ENCODE measurements at regions not wholly inside any gene's neighbourhood (a gene's known extent, or its start where the extent isn't known, plus 50 kb on each side); places are given as distances from the start of the nearest gene placed in this dataset.

GRCh38 chr2:177020524-177021119 lies 192.0 kb upstream of the HNRNPA3 start:
- H3K4me1 Mint-ChIP-seq (ENCODE audit: low read depth): no peaks in the 10 kb centered on the region
- H3K27me3 Mint-ChIP-seq (ENCODE audit: low read depth): peaks cover 18% of the 10 kb centered on the region
- H3K4me3 Mint-ChIP-seq (ENCODE audit: low read depth): no peak overlapping the region
- intact Hi-C loops (cut with micrococcal nuclease): no loop called here
- no peak overlapping the region for H3K27ac Mint-ChIP-seq
- H3K36me3 Mint-ChIP-seq (ENCODE audit: low read depth): no peaks in the 10 kb centered on the region
- DNase-seq (ENCODE audit: low spot score): no peak
- H3K9me3 Mint-ChIP-seq: no peaks in the 10 kb centered on the region

DNA sequence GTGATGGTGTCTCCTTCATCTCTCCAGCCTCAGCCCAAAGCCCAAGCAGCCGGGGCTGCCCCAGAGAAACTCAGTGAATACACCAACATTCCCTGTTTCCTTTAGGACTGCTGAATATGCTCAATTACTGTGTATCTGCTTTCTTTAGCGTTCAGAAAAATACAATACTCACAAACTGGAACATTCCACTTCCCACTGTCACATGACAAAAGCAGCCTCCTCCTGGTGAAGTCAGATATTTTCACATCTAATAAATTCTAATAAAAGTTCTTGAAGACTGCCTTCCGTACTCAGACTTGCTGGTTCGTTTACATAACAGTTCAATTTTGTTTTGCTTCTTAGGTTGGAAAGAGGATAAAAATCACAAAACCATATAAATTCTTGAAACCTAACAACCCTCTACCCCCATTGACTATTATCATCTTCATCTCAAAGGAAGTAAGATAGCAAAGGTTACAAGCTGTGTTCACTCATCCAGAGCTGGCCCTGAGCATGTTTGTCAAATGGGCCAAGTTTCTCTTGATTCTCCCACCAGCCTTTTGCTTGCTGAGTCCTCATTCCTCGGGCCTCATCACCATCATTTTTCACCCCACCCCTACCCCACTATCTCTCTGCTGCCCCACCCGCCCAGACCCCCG lies 190.8 kb upstream of the HNRNPA3 start:
- DNase-seq (ENCODE audit: low spot score): no peak
- Mint-ChIP-seq H3K36me3 (ENCODE audit: low read depth) (no peaks in the 10 kb centered on the region), H3K4me1 (ENCODE audit: low read depth) (no peaks in the 10 kb centered on the region), H3K9me3 (no peaks in the 10 kb centered on the region), H3K27ac (no peak overlapping the region), H3K4me3 (ENCODE audit: low read depth) (no peak overlapping the region), H3K27me3 (ENCODE audit: low read depth) (peaks cover 24% of the 10 kb centered on the region)
- intact Hi-C loops (cut with micrococcal nuclease): no loop called here

GRCh38 chr2:177024765-177025164 lies 187.8 kb upstream of the HNRNPA3 start:
- Mint-ChIP-seq H3K27ac (no peak overlapping the region), H3K36me3 (ENCODE audit: low read depth) (no peaks in the 10 kb centered on the region), H3K27me3 (ENCODE audit: low read depth) (peaks cover 22% of the 10 kb centered on the region), H3K9me3 (no peaks in the 10 kb centered on the region), H3K4me1 (ENCODE audit: low read depth) (no peaks in the 10 kb centered on the region), H3K4me3 (ENCODE audit: low read depth) (no peak overlapping the region)
- intact Hi-C loops (cut with micrococcal nuclease): no loop called here
- no peak for DNase-seq (ENCODE audit: low spot score)

- H3K27me3 Mint-ChIP-seq (ENCODE audit: low read depth): peaks cover 26% of the 10 kb centered on the region
- H3K4me1 Mint-ChIP-seq (ENCODE audit: low read depth): no peaks in the 10 kb centered on the region
- intact Hi-C loops (cut with micrococcal nuclease): no loop called here
- no peak overlapping the region for H3K4me3 Mint-ChIP-seq (ENCODE audit: low read depth)
- H3K36me3 Mint-ChIP-seq (ENCODE audit: low read depth): no peaks in the 10 kb centered on the region
- H3K27ac Mint-ChIP-seq: no peak overlapping the region
- no peak for DNase-seq (ENCODE audit: low spot score)
- H3K9me3 Mint-ChIP-seq: no peaks in the 10 kb centered on the region
These were observed 186.3 kb upstream of the HNRNPA3 start for GRCh38 chr2:177026253-177026652.

- no peak overlapping the region for H3K27ac Mint-ChIP-seq
- no peak for DNase-seq (ENCODE audit: low spot score)
- no peaks in the 10 kb centered on the region for H3K9me3 Mint-ChIP-seq
- H3K36me3 Mint-ChIP-seq (ENCODE audit: low read depth): no peaks in the 10 kb centered on the region
- H3K4me1 Mint-ChIP-seq (ENCODE audit: low read depth): no peaks in the 10 kb centered on the region
- intact Hi-C loops (cut with micrococcal nuclease): no loop called here
- H3K4me3 Mint-ChIP-seq (ENCODE audit: low read depth): no peak overlapping the region
- peaks cover 29% of the 10 kb centered on the region for H3K27me3 Mint-ChIP-seq (ENCODE audit: low read depth)
These were observed 185.6 kb upstream of the HNRNPA3 start for GRCh38 chr2:177026956-177027355.

GRCh38 chr2:177028296-177028695 lies 184.3 kb upstream of the HNRNPA3 start:
- intact Hi-C loops (cut with micrococcal nuclease): no loop called here
- Mint-ChIP-seq H3K4me3 (ENCODE audit: low read depth) (no peak overlapping the region), H3K36me3 (ENCODE audit: low read depth) (no peaks in the 10 kb centered on the region), H3K27ac (no peak overlapping the region), H3K4me1 (ENCODE audit: low read depth) (no peaks in the 10 kb centered on the region), H3K27me3 (ENCODE audit: low read depth) (peaks cover 33% of the 10 kb centered on the region), H3K9me3 (no peaks in the 10 kb centered on the region)
- DNase-seq (ENCODE audit: low spot score): no peak

DNA sequence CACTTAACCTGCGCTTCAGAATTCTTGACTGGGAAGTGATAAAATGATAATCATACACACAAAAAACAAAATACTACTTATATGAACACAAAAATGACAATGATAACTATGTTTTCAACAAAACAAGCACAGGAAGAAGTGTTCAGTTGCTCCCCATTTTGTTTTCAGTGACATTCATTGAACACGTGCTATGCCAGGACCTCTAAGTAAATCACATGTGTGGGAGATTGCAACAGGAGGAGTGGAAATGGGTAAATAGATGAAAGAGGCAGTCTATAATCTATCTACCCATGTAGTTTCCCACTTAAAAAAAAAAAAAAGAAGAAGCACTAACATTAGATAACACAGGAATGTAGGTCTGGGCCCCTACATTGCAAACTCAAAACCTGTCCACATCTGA lies 183.5 kb upstream of the HNRNPA3 start:
- H3K4me1 Mint-ChIP-seq (ENCODE audit: low read depth): no peaks in the 10 kb centered on the region
- H3K27me3 Mint-ChIP-seq (ENCODE audit: low read depth): peaks cover 28% of the 10 kb centered on the region
- intact Hi-C loops (cut with micrococcal nuclease): no loop called here
- no peak for DNase-seq (ENCODE audit: low spot score)
- no peaks in the 10 kb centered on the region for H3K36me3 Mint-ChIP-seq (ENCODE audit: low read depth)
- no peak overlapping the region for H3K4me3 Mint-ChIP-seq (ENCODE audit: low read depth)
- no peak overlapping the region for H3K27ac Mint-ChIP-seq
- H3K9me3 Mint-ChIP-seq: no peaks in the 10 kb centered on the region

- no peaks in the 10 kb centered on the region for H3K36me3 Mint-ChIP-seq (ENCODE audit: low read depth)
- no peaks in the 10 kb centered on the region for H3K4me1 Mint-ChIP-seq (ENCODE audit: low read depth)
- intact Hi-C loops (cut with micrococcal nuclease): no loop called here
- H3K4me3 Mint-ChIP-seq (ENCODE audit: low read depth): no peak overlapping the region
- no peak overlapping the region for H3K27ac Mint-ChIP-seq
- peaks cover 28% of the 10 kb centered on the region for H3K27me3 Mint-ChIP-seq (ENCODE audit: low read depth)
- no peak for DNase-seq (ENCODE audit: low spot score)
- no peaks in the 10 kb centered on the region for H3K9me3 Mint-ChIP-seq
These were observed 183.1 kb upstream of the HNRNPA3 start for GRCh38 chr2:177029501-177029900.

DNA sequence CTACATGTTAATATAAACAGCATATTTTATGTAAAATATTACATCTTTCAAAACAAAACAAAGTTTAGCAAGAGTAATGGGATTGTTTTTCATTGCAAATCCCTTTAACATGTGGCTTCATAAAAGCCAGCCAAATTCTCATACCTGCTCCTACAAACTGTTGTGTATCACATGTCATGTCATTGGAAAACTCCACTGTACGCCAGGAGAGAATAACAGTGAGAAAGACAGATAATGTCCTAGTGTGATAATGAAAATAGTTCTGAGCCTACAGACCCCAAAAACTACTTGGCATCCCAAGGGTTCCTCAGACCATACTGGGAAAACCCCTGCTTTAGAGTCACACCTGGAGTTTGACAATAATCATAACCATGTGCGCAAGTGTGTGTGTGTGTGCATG lies 182.7 kb upstream of the HNRNPA3 start:
- no peaks in the 10 kb centered on the region for H3K36me3 Mint-ChIP-seq (ENCODE audit: low read depth)

GRCh38 chr2:177030451-177031105 lies 182.0 kb upstream of the HNRNPA3 start:
- Mint-ChIP-seq H3K4me1 (ENCODE audit: low read depth) (no peaks in the 10 kb centered on the region), H3K9me3 (no peaks in the 10 kb centered on the region), H3K27ac (no peak overlapping the region), H3K36me3 (ENCODE audit: low read depth) (no peaks in the 10 kb centered on the region), H3K27me3 (ENCODE audit: low read depth) (peaks cover 24% of the 10 kb centered on the region), H3K4me3 (ENCODE audit: low read depth) (no peak overlapping the region)
- DNase-seq (ENCODE audit: low spot score): no peak
- intact Hi-C loops (cut with micrococcal nuclease): no loop called here

More for the DNA sequence above, 182.7 kb upstream of the HNRNPA3 start:
- Mint-ChIP-seq H3K9me3 (no peaks in the 10 kb centered on the region), H3K27me3 (ENCODE audit: low read depth) (peaks cover 28% of the 10 kb centered on the region), H3K4me3 (ENCODE audit: low read depth) (no peak overlapping the region), H3K27ac (no peak overlapping the region), H3K4me1 (ENCODE audit: low read depth) (no peaks in the 10 kb centered on the region)
- intact Hi-C loops (cut with micrococcal nuclease): no loop called here
- no peak for DNase-seq (ENCODE audit: low spot score)

DNA sequence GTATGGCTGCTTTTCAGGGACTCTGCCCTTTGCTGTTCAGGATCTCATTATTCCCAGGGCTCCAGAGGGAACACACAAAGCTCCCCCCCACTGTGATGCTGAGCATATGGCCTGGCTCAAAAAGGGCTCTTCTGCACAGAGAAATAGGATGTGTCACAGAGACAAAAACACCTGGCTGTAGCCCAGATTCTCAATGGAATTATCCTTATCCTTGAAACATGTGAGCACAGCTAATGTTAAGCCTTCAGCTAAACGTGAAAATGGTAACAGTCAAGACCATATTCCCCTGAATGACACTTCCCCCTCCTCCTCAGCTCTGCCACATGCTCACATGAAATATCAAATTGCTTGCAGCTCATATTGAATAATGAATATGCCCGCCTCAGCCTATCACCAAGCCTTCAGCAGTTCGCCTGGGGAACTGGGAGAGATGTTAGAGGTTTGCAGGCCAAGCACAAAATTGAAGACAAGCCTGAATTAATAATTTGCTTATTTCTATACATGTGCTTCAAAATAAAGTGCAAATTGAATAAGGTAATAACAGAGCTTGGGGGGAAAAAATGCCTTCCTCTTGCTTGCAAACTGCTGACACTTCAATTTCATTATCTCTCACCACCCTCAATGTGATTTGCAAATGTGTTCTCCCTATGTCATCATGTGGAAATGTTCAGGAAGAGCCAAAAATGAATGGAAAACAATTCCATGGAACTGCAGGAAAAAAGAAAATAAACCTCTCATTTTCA lies 181.0 kb upstream of the HNRNPA3 start:
- no peak overlapping the region for H3K27ac Mint-ChIP-seq

DNA sequence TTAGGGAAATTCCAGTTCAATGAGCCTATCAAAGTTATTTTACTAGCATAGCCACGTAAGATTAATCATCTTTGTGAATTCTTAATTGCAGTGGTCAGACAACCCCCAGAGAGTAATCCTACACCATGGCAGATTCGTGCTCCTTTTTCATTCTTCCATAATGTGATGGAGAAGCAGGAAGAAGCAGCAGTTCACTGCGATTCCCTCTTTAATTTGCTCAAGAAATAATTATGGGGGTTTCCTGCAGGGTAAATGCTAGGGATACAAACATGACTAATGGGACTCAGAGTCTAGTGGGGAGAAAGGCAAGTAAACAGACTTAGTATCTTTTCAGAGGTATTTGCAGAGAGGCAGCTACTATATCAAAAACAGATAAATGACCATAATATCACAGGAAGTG lies 175.8 kb upstream of the HNRNPA3 start:
- H3K27ac Mint-ChIP-seq: no peak overlapping the region
- intact Hi-C loops (cut with micrococcal nuclease): no loop called here
- DNase-seq (ENCODE audit: low spot score): no peak
- H3K27me3 Mint-ChIP-seq (ENCODE audit: low read depth): peaks cover 20% of the 10 kb centered on the region
- no peak overlapping the region for H3K4me3 Mint-ChIP-seq (ENCODE audit: low read depth)
- H3K36me3 Mint-ChIP-seq (ENCODE audit: low read depth): no peaks in the 10 kb centered on the region
- H3K4me1 Mint-ChIP-seq (ENCODE audit: low read depth): no peaks in the 10 kb centered on the region
- no peaks in the 10 kb centered on the region for H3K9me3 Mint-ChIP-seq

More for the DNA sequence above, 181.0 kb upstream of the HNRNPA3 start:
- DNase-seq (ENCODE audit: low spot score): no peak
- intact Hi-C loops (cut with micrococcal nuclease): no loop called here
- H3K9me3 Mint-ChIP-seq: no peaks in the 10 kb centered on the region
- H3K36me3 Mint-ChIP-seq (ENCODE audit: low read depth): no peaks in the 10 kb centered on the region
- H3K27me3 Mint-ChIP-seq (ENCODE audit: low read depth): peaks cover 17% of the 10 kb centered on the region
- H3K4me3 Mint-ChIP-seq (ENCODE audit: low read depth): no peak overlapping the region
- no peaks in the 10 kb centered on the region for H3K4me1 Mint-ChIP-seq (ENCODE audit: low read depth)

DNA sequence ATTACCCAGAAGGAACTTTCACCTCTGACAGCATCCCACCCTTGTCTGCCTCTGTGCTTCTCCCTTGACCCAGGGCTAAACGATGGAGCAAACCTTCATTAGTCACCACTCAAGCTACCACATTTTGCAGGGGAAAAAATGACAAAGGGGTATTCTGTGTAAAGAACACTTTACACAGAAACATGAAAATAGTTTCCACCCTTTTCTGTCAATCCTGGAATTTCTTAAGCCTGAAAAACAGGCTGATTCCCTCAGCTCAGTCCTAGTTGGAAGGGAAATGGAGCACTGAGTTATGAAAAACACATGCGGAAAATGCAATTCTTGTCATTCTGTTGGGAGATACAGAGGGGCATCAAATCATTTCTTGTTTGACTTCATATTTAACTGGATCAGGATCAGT lies 175.0 kb upstream of the HNRNPA3 start:
- H3K4me1 Mint-ChIP-seq (ENCODE audit: low read depth): no peaks in the 10 kb centered on the region
- H3K4me3 Mint-ChIP-seq (ENCODE audit: low read depth): no peak overlapping the region
- H3K27ac Mint-ChIP-seq: no peak overlapping the region
- H3K36me3 Mint-ChIP-seq (ENCODE audit: low read depth): no peaks in the 10 kb centered on the region
- peaks cover 14% of the 10 kb centered on the region for H3K27me3 Mint-ChIP-seq (ENCODE audit: low read depth)
- no peaks in the 10 kb centered on the region for H3K9me3 Mint-ChIP-seq
- intact Hi-C loops (cut with micrococcal nuclease): no loop called here
- no peak for DNase-seq (ENCODE audit: low spot score)
